H9 (cell line): ENCODE measurements at regions not wholly inside any gene's neighbourhood (a gene's known extent, or its start where the extent isn't known, plus 50 kb on each side); places are given as distances from the start of the nearest gene placed in this dataset.

ENCODE experiments used
- DNase-seq: peaks from one replicate; pipeline ENCODE4 v3.0.0-alpha.2; 2017
- H2AFZ ChIP-seq: one replicate; pipeline ENCODE4 v1.6.1; 2013; ENCODE audit warnings: mild to moderate bottlenecking, low read length, control low read depth, moderate library complexity
- H2AK5ac ChIP-seq: 2 replicates; pipeline ENCODE4 v1.6.1; 2013; ENCODE audit warnings: low read length, control low read depth, mixed read lengths; ENCODE audit not compliant: insufficient read length
- H2BK120ac ChIP-seq: one replicate; pipeline ENCODE4 v1.6.1; 2013; ENCODE audit warnings: low read depth, mild to moderate bottlenecking, low read length, control low read depth, inconsistent platforms; ENCODE audit not compliant: poor library complexity, severe bottlenecking
- H2BK12ac ChIP-seq: 2 replicates; pipeline ENCODE4 v1.6.1; 2013; ENCODE audit warnings: low read length, control low read depth, mixed read lengths, low read depth; ENCODE audit not compliant: insufficient read length
- H2BK15ac ChIP-seq: 2 replicates; pipeline ENCODE4 v1.6.1; 2013; ENCODE audit warnings: low read depth, low read length, control low read depth
- H2BK20ac ChIP-seq: one replicate; pipeline ENCODE4 v1.6.1; 2013; ENCODE audit warnings: low read depth, mild to moderate bottlenecking, low read length, control low read depth, inconsistent platforms; ENCODE audit not compliant: poor library complexity, severe bottlenecking
- H2BK5ac ChIP-seq: 2 replicates; pipeline ENCODE4 v1.6.1; 2013; ENCODE audit warnings: low read length, control low read depth, mixed read lengths; ENCODE audit not compliant: insufficient read length
- H3K14ac ChIP-seq: 2 replicates; pipeline ENCODE4 v1.6.1; 2013; ENCODE audit warnings: low read length, control low read depth; ENCODE audit not compliant: insufficient read depth
- H3K18ac ChIP-seq: 2 replicates; pipeline ENCODE4 v1.6.1; 2013; ENCODE audit warnings: low read depth, mild to moderate bottlenecking, mixed read lengths, low read length, control low read depth; ENCODE audit not compliant: insufficient read length
- H3K23ac ChIP-seq: 2 replicates; pipeline ENCODE4 v1.6.1; 2013; ENCODE audit warnings: low read length, control low read depth, mixed read lengths, low read depth; ENCODE audit not compliant: insufficient read length
- H3K23me2 ChIP-seq: 2 replicates; pipeline ENCODE4 v1.6.1; 2013; ENCODE audit warnings: low read depth, mild to moderate bottlenecking, mixed read lengths, low read length, control low read depth; ENCODE audit not compliant: insufficient read length, poor library complexity, severe bottlenecking
- H3K27ac ChIP-seq: 2 replicates; pipeline ENCODE4 v1.5.1; 2013; ENCODE audit warnings: low read length, control low read depth, mixed read lengths, low read depth; ENCODE audit not compliant: insufficient read length
- H3K27me3 ChIP-seq: 2 replicates; pipeline ENCODE4 v1.6.1; 2013; ENCODE audit warnings: low read length, control low read depth, inconsistent platforms; ENCODE audit not compliant: insufficient read depth
- H3K4ac ChIP-seq: 2 replicates; pipeline ENCODE4 v1.6.1; 2013; ENCODE audit warnings: low read depth, mild to moderate bottlenecking, control low read depth, inconsistent platforms, low read length, moderate library complexity
- H3K4me1 ChIP-seq: 2 replicates; pipeline ENCODE4 v1.6.1; 2013; ENCODE audit warnings: low read length, control low read depth, inconsistent platforms; ENCODE audit not compliant: insufficient read depth
- H3K4me2 ChIP-seq: 2 replicates; pipeline ENCODE4 v1.6.1; 2013; ENCODE audit warnings: low read length, control low read depth, mixed read lengths; ENCODE audit not compliant: insufficient read length, insufficient read depth
- H3K56ac ChIP-seq: 2 replicates; pipeline ENCODE4 v1.6.1; 2013; ENCODE audit warnings: low read depth, mild to moderate bottlenecking, mixed read lengths, low read length, control low read depth; ENCODE audit not compliant: insufficient read length
- H3K79me1 ChIP-seq: 2 replicates; pipeline ENCODE4 v1.6.1; 2013; ENCODE audit warnings: low read depth, mild to moderate bottlenecking, moderate library complexity, low read length, control low read depth, inconsistent platforms; ENCODE audit not compliant: insufficient read depth, poor library complexity, severe bottlenecking
- H3K79me2 ChIP-seq: 2 replicates; pipeline ENCODE4 v1.6.1; 2013; ENCODE audit warnings: low read length, control low read depth, inconsistent platforms; ENCODE audit not compliant: insufficient read depth
- H3K9ac ChIP-seq: 2 replicates; pipeline ENCODE4 v1.6.1; 2013; ENCODE audit warnings: low read length, control low read depth, mixed read lengths; ENCODE audit not compliant: insufficient read length; ENCODE audit errors: extremely low read depth
- H3K9me3 ChIP-seq: one replicate; pipeline ENCODE4 v1.6.1; 2013; ENCODE audit warnings: low read depth, low read length, inconsistent platforms; ENCODE audit not compliant: control insufficient read depth
- H3T11ph ChIP-seq: one replicate; pipeline ENCODE4 v1.6.1; 2013; ENCODE audit warnings: mild to moderate bottlenecking, low read length, control low read depth, inconsistent platforms
- H4K20me1 ChIP-seq: one replicate; pipeline ENCODE4 v1.6.1; 2013; ENCODE audit not compliant: control insufficient read depth, insufficient read length, insufficient read depth
- H4K5ac ChIP-seq: 2 replicates; pipeline ENCODE4 v1.6.1; 2013; ENCODE audit warnings: low read depth, mild to moderate bottlenecking, mixed read lengths, low read length, control low read depth; ENCODE audit not compliant: insufficient read length
- H4K8ac ChIP-seq: replicated peaks from 2 replicates; pipeline ENCODE4 v1.6.1; 2013; ENCODE audit warnings: low read length, control low read depth, mixed read lengths, low read depth; ENCODE audit not compliant: insufficient read length
- H4K91ac ChIP-seq: 2 replicates; pipeline ENCODE4 v1.6.1; 2013; ENCODE audit warnings: low read depth, mild to moderate bottlenecking, moderate library complexity, mixed read lengths, low read length, control low read depth; ENCODE audit not compliant: insufficient read length
- H3K27ac Mint-ChIP-seq, 3 experiments: 2 replicates in 2 of 3; 3 replicates in 1 of 3; pipeline ENCODE4 v1.8.0; 2020 to 2021; ENCODE audit warnings: mixed read lengths in 3 of 3, mild to moderate bottlenecking in 1 of 3, moderate library complexity in 1 of 3
- H3K27me3 Mint-ChIP-seq: 2 replicates; pipeline ENCODE4 v1.8.0; 2021; ENCODE audit warnings: low read depth, mild to moderate bottlenecking, moderate library complexity, mixed read lengths
- H3K36me3 Mint-ChIP-seq, 3 experiments: 2 replicates in 2 of 3; 3 replicates in 1 of 3; pipeline ENCODE4 v1.8.0; 2020 to 2021; ENCODE audit warnings: low read depth in 3 of 3, mixed read lengths in 3 of 3; ENCODE audit not compliant: insufficient read depth in 1 of 3
- H3K4me1 Mint-ChIP-seq, 2 experiments: 2 replicates each; pipeline ENCODE4 v1.8.0; 2020; ENCODE audit warnings: mixed read lengths in 2 of 2
- H3K4me3 Mint-ChIP-seq, 2 experiments: 2 replicates in 1 of 2; 3 replicates in 1 of 2; pipeline ENCODE4 v1.8.0; 2020 to 2021; ENCODE audit warnings: mild to moderate bottlenecking in 2 of 2, mixed read lengths in 2 of 2, moderate library complexity in 1 of 2
- H3K9me3 Mint-ChIP-seq, 2 experiments: 2 replicates in 1 of 2; 3 replicates in 1 of 2; pipeline ENCODE4 v1.8.0; 2020; ENCODE audit warnings: mild to moderate bottlenecking in 2 of 2, mixed read lengths in 2 of 2, moderate library complexity in 1 of 2
- WGBS: extraction: QIAGEN DNeasy Blood & Tissue Kit; methylation state at CpG from one replicate; pipeline ENCODE4 v1.1.7; 2013; ENCODE audit warnings: missing lambda C conversion rate, low lambda C conversion rate, mixed read lengths; ENCODE audit not compliant: insufficient read length; ENCODE audit errors: extremely low coverage; 5-methylcytosine and 5-hydroxymethylcytosine counted together
- TF ChIP-seq, protein P1 (sequence below): fragments of 200-600 bp; sonication (generic); conservative IDR thresholded peaks from 3 replicates; pipeline ENCODE4 v1.8.0; 2021; ENCODE audit warnings: antibody characterized with exemption, mild to moderate bottlenecking

DNA sequence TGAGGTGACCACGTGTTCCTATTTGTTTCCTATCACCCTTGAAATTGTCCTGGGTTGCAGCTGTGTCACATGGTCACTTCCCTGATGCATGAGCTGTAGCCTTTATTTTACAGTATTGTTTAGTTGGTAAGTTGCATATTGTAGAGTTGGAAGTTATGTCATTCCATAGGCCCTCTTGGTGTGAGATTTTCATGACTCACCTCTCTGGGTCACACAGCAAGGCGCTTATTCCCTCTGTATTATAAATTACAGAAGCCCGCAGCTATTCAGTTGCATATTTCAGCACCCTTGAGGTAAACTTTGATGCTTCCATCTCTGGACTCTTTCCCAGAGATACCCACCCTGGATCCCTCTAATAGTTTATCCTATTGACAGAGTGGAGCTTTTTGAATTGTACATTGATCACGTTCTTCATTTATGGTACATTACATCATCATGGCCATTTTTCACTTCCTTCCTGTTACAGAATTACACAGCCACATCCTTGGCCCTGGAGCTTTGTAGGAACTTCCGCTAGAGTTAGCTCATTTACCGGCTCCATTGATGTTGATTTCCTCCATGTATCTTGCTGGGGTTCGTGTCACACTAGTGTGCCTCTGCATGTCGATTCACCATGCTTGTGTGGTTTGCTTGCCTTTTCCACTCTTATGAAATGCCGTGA, 543.1 kb upstream of the RGMA start:
- no peaks in the 10 kb centered on the region for H3K23me2 ChIP-seq
- H3K4me1 ChIP-seq = no peaks in the 10 kb centered on the region
- no peak overlapping the region for H3T11ph ChIP-seq
- H4K5ac ChIP-seq = no peak overlapping the region
- H2BK15ac ChIP-seq = no peak overlapping the region
- Mint-ChIP-seq H3K27ac (no peak overlapping the region), H3K9me3 (peaks cover 0 to 2% of the 10 kb centered on the region in 2 experiments; a peak in 1 of 5 replicates), H3K36me3 (no peaks in the 10 kb centered on the region; a peak in 1 of 7 replicates), H3K27me3 (no peaks in the 10 kb centered on the region), H3K4me3 (no peak overlapping the region), H3K4me1 (peaks cover 3% of the 10 kb centered on the region in 2 experiments; a peak in 2 of 4 replicates)
- H2BK12ac ChIP-seq = no peak overlapping the region
- no peak overlapping the region for H2BK20ac ChIP-seq
- H2AK5ac ChIP-seq = no peak overlapping the region
- no peak overlapping the region for H2AFZ ChIP-seq
- no peak overlapping the region for H3K4ac ChIP-seq
- no peak overlapping the region for H3K4me2 ChIP-seq
- H3K79me2 ChIP-seq = no peaks in the 10 kb centered on the region
- no peaks in the 10 kb centered on the region for H3K9me3 ChIP-seq
- no peak overlapping the region for H3K23ac ChIP-seq
- WGBS = no CpG with 5 or more reads among the region's 9 CpGs
- DNase-seq = no peak
- H3K18ac ChIP-seq = no peak overlapping the region
- no peaks in the 10 kb centered on the region for H3K27me3 ChIP-seq
- H4K91ac ChIP-seq = no peak overlapping the region
- TF ChIP-seq, protein P1, sequence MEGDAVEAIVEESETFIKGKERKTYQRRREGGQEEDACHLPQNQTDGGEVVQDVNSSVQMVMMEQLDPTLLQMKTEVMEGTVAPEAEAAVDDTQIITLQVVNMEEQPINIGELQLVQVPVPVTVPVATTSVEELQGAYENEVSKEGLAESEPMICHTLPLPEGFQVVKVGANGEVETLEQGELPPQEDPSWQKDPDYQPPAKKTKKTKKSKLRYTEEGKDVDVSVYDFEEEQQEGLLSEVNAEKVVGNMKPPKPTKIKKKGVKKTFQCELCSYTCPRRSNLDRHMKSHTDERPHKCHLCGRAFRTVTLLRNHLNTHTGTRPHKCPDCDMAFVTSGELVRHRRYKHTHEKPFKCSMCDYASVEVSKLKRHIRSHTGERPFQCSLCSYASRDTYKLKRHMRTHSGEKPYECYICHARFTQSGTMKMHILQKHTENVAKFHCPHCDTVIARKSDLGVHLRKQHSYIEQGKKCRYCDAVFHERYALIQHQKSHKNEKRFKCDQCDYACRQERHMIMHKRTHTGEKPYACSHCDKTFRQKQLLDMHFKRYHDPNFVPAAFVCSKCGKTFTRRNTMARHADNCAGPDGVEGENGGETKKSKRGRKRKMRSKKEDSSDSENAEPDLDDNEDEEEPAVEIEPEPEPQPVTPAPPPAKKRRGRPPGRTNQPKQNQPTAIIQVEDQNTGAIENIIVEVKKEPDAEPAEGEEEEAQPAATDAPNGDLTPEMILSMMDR = no peak
- H4K8ac ChIP-seq = no peak overlapping the region
- H4K20me1 ChIP-seq = no peaks in the 10 kb centered on the region
- H3K79me1 ChIP-seq = no peaks in the 10 kb centered on the region
- H2BK5ac ChIP-seq = no peak overlapping the region
- H2BK120ac ChIP-seq = no peak overlapping the region
- H3K9ac ChIP-seq = no peak overlapping the region
- no peak overlapping the region for H3K27ac ChIP-seq
- no peak overlapping the region for H3K56ac ChIP-seq
- no peak overlapping the region for H3K14ac ChIP-seq
